Muscle layer of duodenum (tissue), 2 donors: ENCODE measurements at regions not wholly inside any gene's neighbourhood (a gene's known extent, or its start where the extent isn't known, plus 50 kb on each side); places are given as distances from the start of the nearest gene placed in this dataset.

Experiments used
- H3K27ac ChIP-seq: one replicate; pipeline ENCODE4 v1.7.0; 2013; ENCODE audit warnings: mild to moderate bottlenecking, low read length
- H3K27me3 ChIP-seq: one replicate; pipeline ENCODE4 v1.7.0; 2013; ENCODE audit warnings: low read depth, mild to moderate bottlenecking, control low read depth, low read length
- H3K36me3 ChIP-seq, 2 donors: one replicate each; pipeline ENCODE4 v1.7.0; 2013; ENCODE audit warnings: low read length in 2 of 2, control low read depth in 1 of 2, mild to moderate bottlenecking in 1 of 2; ENCODE audit not compliant: insufficient read depth in 2 of 2, control insufficient read depth in 1 of 2
- H3K4me1 ChIP-seq, 2 donors: one replicate each; pipeline ENCODE4 v1.7.0; 2013; ENCODE audit warnings: low read length in 2 of 2, mild to moderate bottlenecking in 2 of 2, control low read depth in 1 of 2, moderate library complexity in 1 of 2; ENCODE audit not compliant: insufficient read depth in 2 of 2, control insufficient read depth in 1 of 2
- H3K4me3 ChIP-seq, 2 donors: one replicate each; pipeline ENCODE4 v1.7.0; 2013; ENCODE audit warnings: low read length in 2 of 2, low read depth in 1 of 2, mild to moderate bottlenecking in 1 of 2
- H3K9me3 ChIP-seq, 2 donors: one replicate each; pipeline ENCODE4 v1.7.0; 2013; ENCODE audit warnings: low read length in 2 of 2, control low read depth in 1 of 2, mild to moderate bottlenecking in 1 of 2; ENCODE audit not compliant: control insufficient read depth in 1 of 2
- donor health status: healthy.

- Histone ChIP-seq H3K9me3 (no peaks in the 10 kb centered on the region), H3K27me3 (no peaks in the 10 kb centered on the region), H3K36me3 (no peaks in the 10 kb centered on the region), H3K4me3 (no peak overlapping the region), H3K4me1 (no peaks in the 10 kb centered on the region), H3K27ac (no peak overlapping the region)
Measured at GRCh38 chr14:49527221-49527620, 59.0 kb downstream of the RPS29 start.

GRCh38 chr14:49526101-49526500 is 60.1 kb downstream of the RPS29 start:
- Histone ChIP-seq H3K4me1 (no peaks in the 10 kb centered on the region), H3K9me3 (no peaks in the 10 kb centered on the region), H3K36me3 (no peaks in the 10 kb centered on the region), H3K27ac (no peak overlapping the region), H3K4me3 (no peak overlapping the region), H3K27me3 (no peaks in the 10 kb centered on the region)

DNA sequence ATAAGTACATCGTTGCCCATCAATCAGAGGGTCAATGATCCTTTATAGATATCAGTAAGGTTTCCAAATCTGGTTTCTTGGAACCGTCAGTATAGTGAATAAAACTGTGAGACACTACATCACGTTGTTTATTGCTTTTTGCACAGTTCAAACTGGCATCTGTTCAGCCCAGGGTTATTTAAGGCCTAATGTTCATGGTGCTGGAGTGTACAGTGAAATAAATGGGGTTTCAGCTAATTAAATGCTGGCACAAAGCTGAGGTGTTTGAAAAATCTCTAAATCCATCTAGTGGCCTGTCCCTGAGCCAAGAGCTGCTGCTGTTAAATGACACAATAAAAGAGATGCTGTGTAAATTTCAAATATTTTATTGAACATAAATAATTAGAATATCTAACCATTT is 69.9 kb downstream of the RPS29 start:
- Histone ChIP-seq H3K4me3 (no peak overlapping the region), H3K27me3 (no peaks in the 10 kb centered on the region), H3K27ac (no peak overlapping the region), H3K36me3 (no peaks in the 10 kb centered on the region), H3K4me1 (no peaks in the 10 kb centered on the region), H3K9me3 (no peaks in the 10 kb centered on the region)

- Histone ChIP-seq H3K27me3 (no peaks in the 10 kb centered on the region), H3K4me3 (no peak overlapping the region), H3K36me3 (no peaks in the 10 kb centered on the region), H3K27ac (no peak overlapping the region), H3K9me3 (no peaks in the 10 kb centered on the region), H3K4me1 (no peaks in the 10 kb centered on the region)
Measured at GRCh38 chr14:49512571-49512970, 73.6 kb downstream of the RPS29 start.

GRCh38 chr14:49512147-49512551 is 74.0 kb downstream of the RPS29 start:
- Histone ChIP-seq H3K4me1 (no peaks in the 10 kb centered on the region), H3K27ac (no peak overlapping the region), H3K27me3 (no peaks in the 10 kb centered on the region), H3K4me3 (no peak overlapping the region), H3K9me3 (no peaks in the 10 kb centered on the region), H3K36me3 (no peaks in the 10 kb centered on the region)

DNA sequence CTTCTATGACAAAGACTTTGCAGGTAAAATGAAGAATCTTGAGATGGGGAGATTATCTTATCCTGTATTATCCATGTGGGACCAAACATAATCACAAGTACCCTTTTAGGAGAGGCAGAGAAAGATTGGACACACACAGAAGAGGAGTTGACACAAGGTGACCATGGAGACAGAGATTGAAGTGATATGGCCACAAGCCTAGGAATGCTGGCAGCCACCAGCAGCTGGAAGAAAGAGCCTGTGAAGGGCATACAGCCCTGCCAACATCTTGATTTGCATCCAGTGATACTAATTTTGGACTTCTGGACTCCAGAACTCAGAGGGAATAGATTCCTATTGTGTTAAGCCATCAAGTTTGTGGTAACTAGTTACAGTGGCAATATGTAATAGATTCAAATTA is 78.1 kb downstream of the RPS29 start:
- Histone ChIP-seq H3K4me3 (no peak overlapping the region), H3K27ac (no peak overlapping the region), H3K4me1 (no peaks in the 10 kb centered on the region), H3K36me3 (no peaks in the 10 kb centered on the region), H3K27me3 (no peaks in the 10 kb centered on the region), H3K9me3 (no peaks in the 10 kb centered on the region)

DNA sequence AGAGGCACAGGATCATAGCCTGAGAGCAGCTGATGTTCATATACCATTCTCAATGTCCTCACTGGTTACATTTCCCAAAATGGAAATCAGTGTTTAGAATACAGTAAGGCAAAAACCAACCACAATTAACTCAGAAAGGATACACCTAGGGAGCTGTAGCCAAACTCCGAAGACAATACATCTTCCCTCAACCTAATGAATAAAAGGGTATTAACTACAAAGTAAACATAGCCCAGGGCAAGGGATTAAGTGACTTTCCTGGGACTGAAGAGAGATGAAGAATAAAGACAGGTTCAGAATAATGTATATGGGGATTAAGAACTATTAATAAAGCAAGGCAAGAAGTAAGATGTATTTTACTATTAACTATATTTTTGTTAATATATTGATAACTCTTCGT is 79.5 kb downstream of the RPS29 start:
- Histone ChIP-seq H3K4me3 (no peak overlapping the region), H3K27ac (no peak overlapping the region), H3K36me3 (no peaks in the 10 kb centered on the region), H3K27me3 (no peaks in the 10 kb centered on the region), H3K4me1 (no peaks in the 10 kb centered on the region), H3K9me3 (no peaks in the 10 kb centered on the region)

DNA sequence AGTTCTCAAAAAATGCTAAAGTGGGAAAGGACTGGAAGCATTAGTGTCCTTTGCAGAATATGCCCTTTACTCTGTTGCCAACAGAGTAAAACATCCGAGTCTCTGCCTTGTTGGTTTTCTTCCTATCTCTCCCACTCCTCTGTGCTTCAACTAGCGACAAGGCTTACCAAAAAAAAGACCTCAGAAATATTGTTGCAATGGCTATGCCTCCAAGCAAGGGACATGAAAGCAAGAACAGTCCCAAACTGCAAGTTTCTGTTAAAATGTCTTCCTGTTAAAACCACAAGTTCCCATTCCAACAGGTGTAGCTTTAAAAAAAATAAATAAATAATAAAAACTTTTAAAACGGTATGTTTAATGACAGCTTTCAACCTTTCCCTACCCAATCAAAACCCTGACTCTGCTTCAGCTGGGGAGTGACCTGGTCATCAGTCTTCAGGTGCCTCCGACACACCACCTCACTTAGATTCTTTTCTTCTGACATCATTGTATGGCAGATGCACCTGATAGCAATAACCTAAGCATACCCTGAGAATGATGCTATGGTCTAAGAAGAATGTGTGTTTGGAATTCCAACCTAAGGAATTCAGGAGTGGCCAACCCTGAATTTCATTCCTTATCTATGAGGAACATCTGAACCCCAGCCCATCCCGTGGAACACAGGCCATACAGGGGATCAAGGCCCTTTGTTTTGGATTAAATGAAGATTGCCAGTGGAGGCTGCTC is 81.0 kb downstream of the RPS29 start:
- Histone ChIP-seq H3K27me3 (no peaks in the 10 kb centered on the region), H3K4me1 (no peaks in the 10 kb centered on the region), H3K4me3 (no peak overlapping the region), H3K9me3 (no peaks in the 10 kb centered on the region), H3K27ac (no peak overlapping the region), H3K36me3 (no peaks in the 10 kb centered on the region)

GRCh38 chr14:49497725-49498348 is 88.3 kb downstream of the RPS29 start:
- no peak overlapping the region for H3K27ac ChIP-seq
- H3K4me3 ChIP-seq: no peak overlapping the region
- no peaks in the 10 kb centered on the region for H3K9me3 ChIP-seq
- H3K36me3 ChIP-seq: no peaks in the 10 kb centered on the region
- H3K4me1 ChIP-seq: no peaks in the 10 kb centered on the region
- no peaks in the 10 kb centered on the region for H3K27me3 ChIP-seq

DNA sequence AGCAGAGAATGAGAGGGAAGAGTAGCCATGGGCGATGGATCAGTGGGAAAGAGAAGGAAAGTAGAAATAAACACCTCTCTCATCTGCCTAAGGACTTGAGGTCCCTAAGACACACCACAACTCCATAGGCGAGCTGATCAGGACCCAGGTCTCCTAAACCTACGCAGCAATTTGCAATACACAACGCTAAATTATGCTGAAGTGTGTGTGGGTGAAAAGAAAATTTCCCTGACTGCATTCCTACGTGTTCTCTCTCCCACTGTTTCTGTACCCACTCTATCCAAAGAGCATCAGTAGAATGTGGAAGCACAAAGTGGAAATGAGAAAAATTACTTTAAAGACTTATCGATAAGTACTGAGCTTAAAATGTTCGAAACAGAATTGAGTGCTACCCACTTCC is 88.9 kb downstream of the RPS29 start:
- Histone ChIP-seq H3K4me3 (no peak overlapping the region), H3K4me1 (no peaks in the 10 kb centered on the region), H3K9me3 (no peaks in the 10 kb centered on the region), H3K27ac (no peak overlapping the region), H3K27me3 (no peaks in the 10 kb centered on the region), H3K36me3 (no peaks in the 10 kb centered on the region)

GRCh38 chr14:49494836-49495235 is 91.3 kb downstream of the RPS29 start:
- no peak overlapping the region for H3K4me3 ChIP-seq
- no peaks in the 10 kb centered on the region for H3K4me1 ChIP-seq
- H3K27me3 ChIP-seq: no peaks in the 10 kb centered on the region
- H3K9me3 ChIP-seq: no peaks in the 10 kb centered on the region
- H3K36me3 ChIP-seq: no peaks in the 10 kb centered on the region
- no peak overlapping the region for H3K27ac ChIP-seq

DNA sequence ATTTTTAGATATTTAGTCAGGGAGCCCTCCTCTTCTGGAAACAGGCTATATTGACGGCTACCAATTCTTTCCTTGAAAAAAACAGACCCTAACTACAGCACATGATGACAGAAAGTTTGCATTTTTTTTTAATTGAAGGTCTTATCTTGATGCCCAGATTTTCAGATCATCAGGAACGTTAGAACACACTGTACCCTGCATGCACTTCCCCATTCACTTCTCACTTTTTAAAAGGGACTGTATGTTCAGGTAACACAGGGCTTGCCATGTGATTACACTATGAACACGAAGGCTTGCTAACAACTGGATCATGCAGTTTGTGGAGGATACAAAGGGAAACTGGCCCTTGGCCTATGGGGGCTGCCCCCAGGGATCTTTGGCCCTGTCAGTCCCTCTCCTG is 92.6 kb downstream of the RPS29 start:
- Histone ChIP-seq H3K27me3 (no peaks in the 10 kb centered on the region), H3K4me3 (no peak overlapping the region), H3K36me3 (no peaks in the 10 kb centered on the region), H3K4me1 (no peaks in the 10 kb centered on the region), H3K27ac (no peak overlapping the region), H3K9me3 (no peaks in the 10 kb centered on the region)
